Fibroblast of lung (primary cell): ENCODE measurements at regions not wholly inside any gene's neighbourhood (a gene's known extent, or its start where the extent isn't known, plus 50 kb on each side); places are given as distances from the start of the nearest gene placed in this dataset.

Experiments used
- EZH2 ChIP-seq: IDR thresholded peaks from 2 replicates; pipeline ENCODE4 v1.5.1; 2012; ENCODE audit warnings: low read length, control low read depth, mild to moderate bottlenecking; ENCODE audit errors: missing control alignments
- TF ChIP-seq, protein P1 (sequence below), 2 donors: IDR thresholded peaks in 1 of 2; conservative IDR thresholded peaks in 1 of 2; 1 replicate in 1 of 2; 2 replicates in 1 of 2; pipeline ENCODE4 v1.5.1; 2011 to 2012; ENCODE audit warnings: low read length in 2 of 2, control low read depth in 1 of 2, inconsistent platforms in 1 of 2, low read depth in 1 of 2, mild to moderate bottlenecking in 1 of 2

DNA sequence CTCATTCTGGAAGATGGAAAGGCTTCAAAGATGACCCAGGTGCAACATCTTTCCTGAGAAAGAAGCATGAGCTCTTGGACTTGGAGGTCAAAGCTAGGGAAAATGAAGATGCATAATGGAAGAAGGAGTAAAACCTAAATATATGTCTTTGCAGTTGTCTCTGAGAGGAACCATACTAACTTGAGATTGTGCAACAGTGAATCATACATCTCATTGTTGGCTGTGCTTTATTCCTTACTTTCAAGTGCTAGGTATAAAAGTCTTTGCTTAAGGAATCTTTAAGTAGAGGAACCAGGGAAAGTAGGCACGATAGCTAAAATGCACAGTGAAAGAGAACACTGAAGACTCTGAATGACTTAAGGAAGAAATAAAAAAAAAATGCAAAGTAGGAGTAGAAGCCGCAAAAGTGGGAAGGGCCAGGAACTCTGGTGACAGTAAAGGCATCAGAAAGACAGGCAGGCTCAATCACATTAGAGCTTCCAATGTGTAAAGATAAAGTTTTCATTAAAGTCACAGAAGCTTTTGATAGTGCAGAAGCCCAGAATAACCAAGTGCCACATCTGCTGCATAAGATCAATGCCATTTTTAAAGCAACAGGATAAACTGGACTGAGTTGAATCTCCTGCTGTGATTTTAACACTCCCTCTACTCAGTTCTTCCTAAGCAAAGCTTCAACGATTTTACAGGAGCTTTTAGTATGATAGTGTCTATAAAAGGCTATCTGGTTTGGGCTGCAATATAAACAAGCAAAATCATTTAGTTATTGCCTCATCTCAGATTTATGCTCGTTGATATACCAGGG is 432.3 kb upstream of the EDIL3 start:
- TF ChIP-seq, protein P1, sequence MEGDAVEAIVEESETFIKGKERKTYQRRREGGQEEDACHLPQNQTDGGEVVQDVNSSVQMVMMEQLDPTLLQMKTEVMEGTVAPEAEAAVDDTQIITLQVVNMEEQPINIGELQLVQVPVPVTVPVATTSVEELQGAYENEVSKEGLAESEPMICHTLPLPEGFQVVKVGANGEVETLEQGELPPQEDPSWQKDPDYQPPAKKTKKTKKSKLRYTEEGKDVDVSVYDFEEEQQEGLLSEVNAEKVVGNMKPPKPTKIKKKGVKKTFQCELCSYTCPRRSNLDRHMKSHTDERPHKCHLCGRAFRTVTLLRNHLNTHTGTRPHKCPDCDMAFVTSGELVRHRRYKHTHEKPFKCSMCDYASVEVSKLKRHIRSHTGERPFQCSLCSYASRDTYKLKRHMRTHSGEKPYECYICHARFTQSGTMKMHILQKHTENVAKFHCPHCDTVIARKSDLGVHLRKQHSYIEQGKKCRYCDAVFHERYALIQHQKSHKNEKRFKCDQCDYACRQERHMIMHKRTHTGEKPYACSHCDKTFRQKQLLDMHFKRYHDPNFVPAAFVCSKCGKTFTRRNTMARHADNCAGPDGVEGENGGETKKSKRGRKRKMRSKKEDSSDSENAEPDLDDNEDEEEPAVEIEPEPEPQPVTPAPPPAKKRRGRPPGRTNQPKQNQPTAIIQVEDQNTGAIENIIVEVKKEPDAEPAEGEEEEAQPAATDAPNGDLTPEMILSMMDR (conservative IDR thresholded peaks at IDR 0.05 in 1 of 2, IDR thresholded peaks at IDR 0.05 in 1 of 2; ENCODE audit: low read depth in 1 of 2, low read length in 2 of 2) = no peak
- no peak for TF ChIP-seq EZH2
